HL-60 (cell line): ENCODE measurements at regions not wholly inside any gene's neighbourhood (a gene's known extent, or its start where the extent isn't known, plus 50 kb on each side); places are given as distances from the start of the nearest gene placed in this dataset.

Experiments
- GABPA ChIP-seq: IDR thresholded peaks from 2 replicates; pipeline ENCODE4 v1.6.1; 2012; ENCODE audit warnings: low read depth
- POLR2AphosphoS5 ChIP-seq: IDR thresholded peaks from 2 replicates; pipeline ENCODE4 v1.6.1; 2012; ENCODE audit warnings: low read depth
- REST ChIP-seq: IDR thresholded peaks from 2 replicates; pipeline ENCODE4 v1.6.1; 2012; ENCODE audit warnings: low read depth; ENCODE audit not compliant: insufficient replicate concordance
- TF ChIP-seq, protein P1 (sequence below): IDR thresholded peaks from one replicate; pipeline ENCODE4 v1.5.1; 2011; ENCODE audit warnings: low read length, control low read depth, inconsistent platforms; ENCODE audit not compliant: insufficient read depth

DNA sequence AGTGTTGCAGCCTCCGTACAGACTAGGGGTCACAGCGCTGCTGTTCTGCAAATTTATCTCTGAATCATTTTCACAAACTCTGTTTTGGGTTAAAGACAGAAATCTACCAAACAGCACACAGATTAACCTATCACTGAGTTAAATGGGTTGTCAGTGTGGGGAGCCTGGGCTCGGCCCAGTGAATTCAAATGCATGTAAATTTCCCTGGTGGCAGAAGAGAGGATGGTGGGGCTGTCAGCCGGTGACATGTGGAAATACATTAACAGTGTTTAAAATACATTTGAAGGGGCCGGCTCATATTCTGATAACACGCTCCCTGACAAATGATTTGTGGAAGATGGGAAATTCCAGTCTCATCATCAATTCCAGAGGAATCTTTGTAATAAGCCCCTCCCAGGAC is 309.6 kb upstream of the MKI67 start:
- TF ChIP-seq, protein P1, sequence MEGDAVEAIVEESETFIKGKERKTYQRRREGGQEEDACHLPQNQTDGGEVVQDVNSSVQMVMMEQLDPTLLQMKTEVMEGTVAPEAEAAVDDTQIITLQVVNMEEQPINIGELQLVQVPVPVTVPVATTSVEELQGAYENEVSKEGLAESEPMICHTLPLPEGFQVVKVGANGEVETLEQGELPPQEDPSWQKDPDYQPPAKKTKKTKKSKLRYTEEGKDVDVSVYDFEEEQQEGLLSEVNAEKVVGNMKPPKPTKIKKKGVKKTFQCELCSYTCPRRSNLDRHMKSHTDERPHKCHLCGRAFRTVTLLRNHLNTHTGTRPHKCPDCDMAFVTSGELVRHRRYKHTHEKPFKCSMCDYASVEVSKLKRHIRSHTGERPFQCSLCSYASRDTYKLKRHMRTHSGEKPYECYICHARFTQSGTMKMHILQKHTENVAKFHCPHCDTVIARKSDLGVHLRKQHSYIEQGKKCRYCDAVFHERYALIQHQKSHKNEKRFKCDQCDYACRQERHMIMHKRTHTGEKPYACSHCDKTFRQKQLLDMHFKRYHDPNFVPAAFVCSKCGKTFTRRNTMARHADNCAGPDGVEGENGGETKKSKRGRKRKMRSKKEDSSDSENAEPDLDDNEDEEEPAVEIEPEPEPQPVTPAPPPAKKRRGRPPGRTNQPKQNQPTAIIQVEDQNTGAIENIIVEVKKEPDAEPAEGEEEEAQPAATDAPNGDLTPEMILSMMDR: no peak
- TF ChIP-seq REST (no peak), POLR2AphosphoS5 (no peak), GABPA (no peak)
